ENCODE measurements at regions not wholly inside any gene's neighbourhood (a gene's known extent, or its start where the extent isn't known, plus 50 kb on each side); places are given as distances from the start of the nearest gene placed in this dataset.

DNA sequence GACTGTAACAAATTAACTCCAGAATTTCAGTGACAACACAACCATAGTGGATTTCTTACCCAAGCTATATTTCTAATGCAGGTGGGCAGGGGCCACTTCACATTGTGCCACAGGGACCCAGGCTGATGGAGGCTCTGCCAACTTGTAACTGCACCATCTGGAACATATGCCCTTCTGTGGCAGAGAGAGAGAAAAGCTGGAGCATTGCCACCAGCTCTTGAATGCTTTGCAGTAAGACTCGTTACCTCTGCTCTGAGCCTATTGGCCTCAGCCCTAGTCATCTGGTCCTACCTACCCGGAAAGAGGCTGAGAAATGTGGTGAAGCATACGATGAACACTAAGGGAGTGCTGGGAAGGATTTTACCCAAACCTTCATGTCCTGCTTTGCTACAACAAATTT, 587.1 kb downstream of the ZNF385D start:
- H3K27me3 Mint-ChIP-seq (ENCODE audit: low read depth) = no peaks in the 10 kb centered on the region; the same call in 1 of the 2 replicates
- H3K36me3 Mint-ChIP-seq = no peaks in the 10 kb centered on the region
- no peak for ATAC-seq
- H3K4me3 Mint-ChIP-seq = no peak overlapping the region
- H3K4me1 Mint-ChIP-seq = no peaks in the 10 kb centered on the region
- CTCF ChIA-PET = no interaction called here
- no peak for DNase-seq (ENCODE audit: low spot score)
- TF ChIP-seq ZNF671 (CRISPR knock-in tag; IDR thresholded peaks at IDR 0.05) (no peak), SMAD4 (CRISPR knock-in tag; IDR thresholded peaks at IDR 0.05) (no peak), CREM (CRISPR knock-in tag; IDR thresholded peaks at IDR 0.05) (no peak), FOXK1 (CRISPR knock-in tag; IDR thresholded peaks at IDR 0.05) (no peak), TEAD1 (CRISPR knock-in tag; IDR thresholded peaks at IDR 0.05) (no peak), PRRX2 (CRISPR knock-in tag; IDR thresholded peaks at IDR 0.05) (no peak)
- TF ChIP-seq, protein P1, sequence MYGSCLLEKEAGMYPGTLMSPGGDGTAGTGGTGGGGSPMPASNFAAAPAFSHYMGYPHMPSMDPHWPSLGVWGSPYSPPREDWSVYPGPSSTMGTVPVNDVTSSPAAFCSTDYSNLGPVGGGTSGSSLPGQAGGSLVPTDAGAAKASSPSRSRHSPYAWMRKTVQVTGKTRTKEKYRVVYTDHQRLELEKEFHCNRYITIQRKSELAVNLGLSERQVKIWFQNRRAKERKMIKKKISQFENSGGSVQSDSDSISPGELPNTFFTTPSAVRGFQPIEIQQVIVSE (CRISPR knock-in tag; IDR thresholded peaks at IDR 0.05; ENCODE audit: borderline replicate concordance) = no peak
- TF ChIP-seq, protein P2, sequence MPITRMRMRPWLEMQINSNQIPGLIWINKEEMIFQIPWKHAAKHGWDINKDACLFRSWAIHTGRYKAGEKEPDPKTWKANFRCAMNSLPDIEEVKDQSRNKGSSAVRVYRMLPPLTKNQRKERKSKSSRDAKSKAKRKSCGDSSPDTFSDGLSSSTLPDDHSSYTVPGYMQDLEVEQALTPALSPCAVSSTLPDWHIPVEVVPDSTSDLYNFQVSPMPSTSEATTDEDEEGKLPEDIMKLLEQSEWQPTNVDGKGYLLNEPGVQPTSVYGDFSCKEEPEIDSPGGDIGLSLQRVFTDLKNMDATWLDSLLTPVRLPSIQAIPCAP (CRISPR knock-in tag; IDR thresholded peaks at IDR 0.05) = no peak
- TF ChIP-seq, protein P3, sequence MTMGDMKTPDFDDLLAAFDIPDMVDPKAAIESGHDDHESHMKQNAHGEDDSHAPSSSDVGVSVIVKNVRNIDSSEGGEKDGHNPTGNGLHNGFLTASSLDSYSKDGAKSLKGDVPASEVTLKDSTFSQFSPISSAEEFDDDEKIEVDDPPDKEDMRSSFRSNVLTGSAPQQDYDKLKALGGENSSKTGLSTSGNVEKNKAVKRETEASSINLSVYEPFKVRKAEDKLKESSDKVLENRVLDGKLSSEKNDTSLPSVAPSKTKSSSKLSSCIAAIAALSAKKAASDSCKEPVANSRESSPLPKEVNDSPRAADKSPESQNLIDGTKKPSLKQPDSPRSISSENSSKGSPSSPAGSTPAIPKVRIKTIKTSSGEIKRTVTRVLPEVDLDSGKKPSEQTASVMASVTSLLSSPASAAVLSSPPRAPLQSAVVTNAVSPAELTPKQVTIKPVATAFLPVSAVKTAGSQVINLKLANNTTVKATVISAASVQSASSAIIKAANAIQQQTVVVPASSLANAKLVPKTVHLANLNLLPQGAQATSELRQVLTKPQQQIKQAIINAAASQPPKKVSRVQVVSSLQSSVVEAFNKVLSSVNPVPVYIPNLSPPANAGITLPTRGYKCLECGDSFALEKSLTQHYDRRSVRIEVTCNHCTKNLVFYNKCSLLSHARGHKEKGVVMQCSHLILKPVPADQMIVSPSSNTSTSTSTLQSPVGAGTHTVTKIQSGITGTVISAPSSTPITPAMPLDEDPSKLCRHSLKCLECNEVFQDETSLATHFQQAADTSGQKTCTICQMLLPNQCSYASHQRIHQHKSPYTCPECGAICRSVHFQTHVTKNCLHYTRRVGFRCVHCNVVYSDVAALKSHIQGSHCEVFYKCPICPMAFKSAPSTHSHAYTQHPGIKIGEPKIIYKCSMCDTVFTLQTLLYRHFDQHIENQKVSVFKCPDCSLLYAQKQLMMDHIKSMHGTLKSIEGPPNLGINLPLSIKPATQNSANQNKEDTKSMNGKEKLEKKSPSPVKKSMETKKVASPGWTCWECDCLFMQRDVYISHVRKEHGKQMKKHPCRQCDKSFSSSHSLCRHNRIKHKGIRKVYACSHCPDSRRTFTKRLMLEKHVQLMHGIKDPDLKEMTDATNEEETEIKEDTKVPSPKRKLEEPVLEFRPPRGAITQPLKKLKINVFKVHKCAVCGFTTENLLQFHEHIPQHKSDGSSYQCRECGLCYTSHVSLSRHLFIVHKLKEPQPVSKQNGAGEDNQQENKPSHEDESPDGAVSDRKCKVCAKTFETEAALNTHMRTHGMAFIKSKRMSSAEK (CRISPR knock-in tag; IDR thresholded peaks at IDR 0.05; ENCODE audit: borderline replicate concordance) = no peak
- TF ChIP-seq, protein P4, sequence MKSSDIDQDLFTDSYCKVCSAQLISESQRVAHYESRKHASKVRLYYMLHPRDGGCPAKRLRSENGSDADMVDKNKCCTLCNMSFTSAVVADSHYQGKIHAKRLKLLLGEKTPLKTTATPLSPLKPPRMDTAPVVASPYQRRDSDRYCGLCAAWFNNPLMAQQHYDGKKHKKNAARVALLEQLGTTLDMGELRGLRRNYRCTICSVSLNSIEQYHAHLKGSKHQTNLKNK (CRISPR knock-in tag; IDR thresholded peaks at IDR 0.05) = no peak
- TF ChIP-seq, protein P5, sequence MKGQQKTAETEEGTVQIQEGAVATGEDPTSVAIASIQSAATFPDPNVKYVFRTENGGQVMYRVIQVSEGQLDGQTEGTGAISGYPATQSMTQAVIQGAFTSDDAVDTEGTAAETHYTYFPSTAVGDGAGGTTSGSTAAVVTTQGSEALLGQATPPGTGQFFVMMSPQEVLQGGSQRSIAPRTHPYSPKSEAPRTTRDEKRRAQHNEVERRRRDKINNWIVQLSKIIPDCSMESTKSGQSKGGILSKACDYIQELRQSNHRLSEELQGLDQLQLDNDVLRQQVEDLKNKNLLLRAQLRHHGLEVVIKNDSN (CRISPR knock-in tag; IDR thresholded peaks at IDR 0.05) = no peak
- POLR2A ChIA-PET = no interaction called here
- no peaks in the 10 kb centered on the region for H3K9me3 Mint-ChIP-seq
- no peak overlapping the region for H3K27ac Mint-ChIP-seq

DNA sequence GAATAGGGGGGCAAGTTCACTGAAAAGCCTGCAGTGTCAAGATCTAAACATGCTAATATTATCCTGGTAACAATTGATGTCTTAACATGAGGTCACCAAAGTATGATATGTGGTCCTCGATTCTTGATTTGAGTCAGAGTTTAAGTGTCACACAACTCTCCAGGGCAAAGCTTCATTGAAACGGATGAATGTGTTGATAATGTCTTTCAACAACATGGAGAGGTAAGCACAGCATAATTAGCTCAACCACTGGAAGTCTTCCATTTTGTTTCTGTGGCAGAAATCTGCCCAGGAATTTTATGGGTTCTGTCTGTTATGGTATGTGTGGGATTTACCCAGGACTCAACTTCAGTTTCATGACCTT, 591.5 kb downstream of the ZNF385D start:
- H3K4me1 Mint-ChIP-seq = no peaks in the 10 kb centered on the region
- ATAC-seq (no peak), DNase-seq (ENCODE audit: low spot score) (no peak)
- H3K27ac Mint-ChIP-seq = no peak overlapping the region
- ChIA-PET CTCF (interaction anchor here (1.4 to 3.2 kb wide), 2 partner anchors 11 to 57 kb away, joined by 4 to 15 read pairs; no protein-coding TSS in a partner anchor), POLR2A (no interaction called here)
- H3K4me3 Mint-ChIP-seq = no peak overlapping the region
- no peaks in the 10 kb centered on the region; the same call in 1 of the 2 replicates for H3K27me3 Mint-ChIP-seq (ENCODE audit: low read depth)
- H3K36me3 Mint-ChIP-seq = no peaks in the 10 kb centered on the region
- no peak for TF ChIP-seq TEAD1 (CRISPR knock-in tag; IDR thresholded peaks at IDR 0.05)
- TF ChIP-seq NR2C2 (CRISPR knock-in tag; IDR thresholded peaks at IDR 0.05) = no peak
- TF ChIP-seq, protein P4 (CRISPR knock-in tag; IDR thresholded peaks at IDR 0.05) = no peak
- H3K9me3 Mint-ChIP-seq = no peaks in the 10 kb centered on the region

DNA sequence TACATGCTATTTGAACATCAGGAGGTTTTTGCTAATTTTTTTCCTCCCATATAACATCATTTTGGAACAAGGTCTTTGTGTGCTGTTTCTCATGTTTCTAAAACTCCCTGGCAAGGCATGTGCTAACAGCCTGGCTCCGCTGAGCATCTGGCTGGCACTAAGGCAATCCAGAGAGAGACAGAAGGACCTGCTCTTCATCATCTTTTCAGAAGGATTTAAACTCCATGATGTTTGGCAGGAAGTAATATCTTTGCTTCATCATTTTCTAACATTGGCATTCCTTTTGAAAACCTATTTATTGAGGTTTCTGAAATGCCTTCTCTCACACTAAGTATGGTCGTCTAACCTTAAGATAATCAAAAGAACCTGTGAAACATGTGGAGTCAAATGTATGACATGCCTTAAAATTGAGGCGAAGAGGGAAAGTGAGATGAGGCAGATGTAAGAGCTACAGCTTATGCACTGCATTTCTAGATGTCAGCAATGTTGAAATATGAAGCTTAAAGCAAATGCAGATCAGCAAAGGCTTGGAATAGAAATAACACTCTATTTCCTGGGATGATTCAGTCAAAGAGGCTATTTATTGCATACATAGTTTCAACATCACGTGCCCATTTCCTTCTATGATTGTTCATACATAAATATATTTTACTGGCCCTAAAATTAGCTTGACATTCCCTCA, 592.0 kb downstream of the ZNF385D start:
- no peak overlapping the region for H3K27ac Mint-ChIP-seq
- CTCF ChIA-PET = interaction anchor here (1.4 kb wide), 1 partner anchor 57 kb away, joined by 4 read pairs; no protein-coding TSS in a partner anchor
- H3K4me3 Mint-ChIP-seq = no peak overlapping the region
- POLR2A ChIA-PET = no interaction called here
- DNase-seq (ENCODE audit: low spot score) (no peak), ATAC-seq (no peak)
- no peaks in the 10 kb centered on the region for H3K4me1 Mint-ChIP-seq
- no peaks in the 10 kb centered on the region for H3K36me3 Mint-ChIP-seq
- no peaks in the 10 kb centered on the region; the same call in 1 of the 2 replicates for H3K27me3 Mint-ChIP-seq (ENCODE audit: low read depth)
- no peaks in the 10 kb centered on the region for H3K9me3 Mint-ChIP-seq
- TF ChIP-seq, protein P6, sequence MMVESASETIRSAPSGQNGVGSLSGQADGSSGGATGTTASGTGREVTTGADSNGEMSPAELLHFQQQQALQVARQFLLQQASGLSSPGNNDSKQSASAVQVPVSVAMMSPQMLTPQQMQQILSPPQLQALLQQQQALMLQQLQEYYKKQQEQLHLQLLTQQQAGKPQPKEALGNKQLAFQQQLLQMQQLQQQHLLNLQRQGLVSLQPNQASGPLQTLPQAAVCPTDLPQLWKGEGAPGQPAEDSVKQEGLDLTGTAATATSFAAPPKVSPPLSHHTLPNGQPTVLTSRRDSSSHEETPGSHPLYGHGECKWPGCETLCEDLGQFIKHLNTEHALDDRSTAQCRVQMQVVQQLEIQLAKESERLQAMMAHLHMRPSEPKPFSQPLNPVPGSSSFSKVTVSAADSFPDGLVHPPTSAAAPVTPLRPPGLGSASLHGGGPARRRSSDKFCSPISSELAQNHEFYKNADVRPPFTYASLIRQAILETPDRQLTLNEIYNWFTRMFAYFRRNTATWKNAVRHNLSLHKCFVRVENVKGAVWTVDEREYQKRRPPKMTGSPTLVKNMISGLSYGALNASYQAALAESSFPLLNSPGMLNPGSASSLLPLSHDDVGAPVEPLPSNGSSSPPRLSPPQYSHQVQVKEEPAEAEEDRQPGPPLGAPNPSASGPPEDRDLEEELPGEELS (CRISPR knock-in tag; IDR thresholded peaks at IDR 0.05) = no peak
- TF ChIP-seq FOXK1 (CRISPR knock-in tag; IDR thresholded peaks at IDR 0.05) = no peak
- TF ChIP-seq, protein P1 (CRISPR knock-in tag; IDR thresholded peaks at IDR 0.05; ENCODE audit: borderline replicate concordance) = no peak
- TF ChIP-seq ETV6 (CRISPR knock-in tag; IDR thresholded peaks at IDR 0.05) = no peak
- no peak for TF ChIP-seq ZNF423 (CRISPR knock-in tag; IDR thresholded peaks at IDR 0.05)
- TF ChIP-seq, protein P7, sequence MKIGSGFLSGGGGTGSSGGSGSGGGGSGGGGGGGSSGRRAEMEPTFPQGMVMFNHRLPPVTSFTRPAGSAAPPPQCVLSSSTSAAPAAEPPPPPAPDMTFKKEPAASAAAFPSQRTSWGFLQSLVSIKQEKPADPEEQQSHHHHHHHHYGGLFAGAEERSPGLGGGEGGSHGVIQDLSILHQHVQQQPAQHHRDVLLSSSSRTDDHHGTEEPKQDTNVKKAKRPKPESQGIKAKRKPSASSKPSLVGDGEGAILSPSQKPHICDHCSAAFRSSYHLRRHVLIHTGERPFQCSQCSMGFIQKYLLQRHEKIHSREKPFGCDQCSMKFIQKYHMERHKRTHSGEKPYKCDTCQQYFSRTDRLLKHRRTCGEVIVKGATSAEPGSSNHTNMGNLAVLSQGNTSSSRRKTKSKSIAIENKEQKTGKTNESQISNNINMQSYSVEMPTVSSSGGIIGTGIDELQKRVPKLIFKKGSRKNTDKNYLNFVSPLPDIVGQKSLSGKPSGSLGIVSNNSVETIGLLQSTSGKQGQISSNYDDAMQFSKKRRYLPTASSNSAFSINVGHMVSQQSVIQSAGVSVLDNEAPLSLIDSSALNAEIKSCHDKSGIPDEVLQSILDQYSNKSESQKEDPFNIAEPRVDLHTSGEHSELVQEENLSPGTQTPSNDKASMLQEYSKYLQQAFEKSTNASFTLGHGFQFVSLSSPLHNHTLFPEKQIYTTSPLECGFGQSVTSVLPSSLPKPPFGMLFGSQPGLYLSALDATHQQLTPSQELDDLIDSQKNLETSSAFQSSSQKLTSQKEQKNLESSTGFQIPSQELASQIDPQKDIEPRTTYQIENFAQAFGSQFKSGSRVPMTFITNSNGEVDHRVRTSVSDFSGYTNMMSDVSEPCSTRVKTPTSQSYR (CRISPR knock-in tag; IDR thresholded peaks at IDR 0.05) = no peak
- no peak for TF ChIP-seq RELA (CRISPR knock-in tag; IDR thresholded peaks at IDR 0.05; ENCODE audit: borderline replicate concordance)
- TF ChIP-seq ZNF138 (CRISPR knock-in tag; conservative IDR thresholded peaks at IDR 0.05) = no peak
